HG03280 (cell line): ENCODE measurements at regions not wholly inside any gene's neighbourhood (a gene's known extent, or its start where the extent isn't known, plus 50 kb on each side); places are given as distances from the start of the nearest gene placed in this dataset.

Experiments used
- ATAC-seq: cut with Tn5 transposase; IDR thresholded peaks from one replicate; pipeline ENCODE4 v1.9.1; 2021; ENCODE audit warnings: mild to moderate bottlenecking, moderate library complexity; ENCODE audit not compliant: unreplicated experiment

GRCh38 chr1:216830424-216831210, 107.4 kb upstream of the ESRRG start:
- ATAC-seq, result no peak

DNA sequence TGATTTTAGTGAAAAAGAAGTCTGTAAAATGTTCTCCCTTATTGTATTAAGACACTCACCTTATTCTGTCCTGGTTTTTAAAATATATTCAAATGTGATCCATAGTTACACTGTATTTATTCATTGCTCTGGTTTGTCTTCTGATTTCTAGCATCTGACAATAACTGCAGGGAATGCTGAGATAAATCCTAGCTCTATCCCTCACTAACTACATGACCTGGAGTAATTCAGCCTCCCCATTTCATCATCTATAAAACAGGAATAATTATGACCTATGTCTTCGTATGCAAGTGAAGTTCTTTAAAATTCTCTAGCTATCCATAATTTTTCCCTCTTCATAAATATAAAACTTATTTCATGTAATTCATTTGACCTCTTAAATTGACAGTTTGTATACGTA, 104.0 kb upstream of the ESRRG start:
- ATAC-seq, result no peak

GRCh38 chr1:216826646-216827045, 103.4 kb upstream of the ESRRG start:
- no peak for ATAC-seq

DNA sequence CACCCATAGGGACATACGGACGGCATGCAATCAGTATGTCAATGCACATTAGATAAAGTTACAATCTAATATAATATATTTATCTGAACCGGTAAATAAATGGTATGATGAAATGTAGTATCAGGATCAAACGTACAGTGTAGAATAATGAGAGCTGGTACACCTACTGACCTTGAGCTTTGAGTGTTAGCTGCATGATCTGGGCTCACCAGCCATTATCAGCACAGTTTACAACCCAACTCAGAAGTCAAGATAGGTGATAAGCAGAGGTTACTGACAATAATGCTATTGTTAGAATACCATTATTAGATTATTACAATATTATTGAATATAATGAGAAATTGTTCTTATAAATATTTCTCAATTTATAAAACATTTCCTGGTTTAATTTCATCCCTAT, 103.0 kb upstream of the ESRRG start:
- no peak for ATAC-seq

DNA sequence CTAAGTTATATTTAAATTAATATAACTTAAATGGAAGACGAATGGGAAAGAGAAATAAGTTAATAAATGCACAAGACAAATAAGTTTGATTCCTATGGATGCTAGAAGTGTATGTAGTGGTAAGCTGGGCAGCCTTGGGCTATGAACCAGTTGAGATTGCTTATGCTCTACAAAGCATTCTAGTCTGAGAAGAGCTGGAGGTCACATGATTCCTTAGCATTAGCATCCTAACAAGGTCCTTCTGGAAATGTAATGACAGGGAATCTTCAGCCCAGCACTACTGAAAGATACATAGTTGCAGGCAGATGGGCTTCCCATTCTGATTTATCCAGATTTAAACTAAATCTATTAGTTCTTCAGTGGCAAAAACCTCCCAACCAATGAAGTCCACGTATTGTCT, 102.3 kb upstream of the ESRRG start:
- ATAC-seq, result no peak

- no peak for ATAC-seq
Observed at GRCh38 chr1:216824511-216824910, 101.3 kb upstream of the ESRRG start.

DNA sequence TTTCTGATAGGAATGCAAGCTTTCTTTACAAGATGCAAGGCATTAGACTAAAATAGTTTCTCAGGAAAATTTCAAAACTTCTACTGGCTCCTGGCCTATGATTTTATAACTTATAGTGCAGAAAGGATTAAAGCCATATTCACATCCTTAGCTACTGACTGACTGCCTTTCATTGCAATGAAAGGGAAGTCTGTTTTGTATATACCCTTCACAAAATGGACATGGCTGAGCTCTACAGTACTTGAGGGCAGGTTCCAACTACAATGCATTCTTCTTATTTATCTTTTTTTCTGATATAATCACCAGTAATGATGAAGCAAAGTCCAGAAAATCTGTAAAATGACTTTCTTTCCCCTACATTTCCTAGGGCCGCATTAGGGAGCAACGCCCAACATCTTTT, 100.5 kb upstream of the ESRRG start:
- ATAC-seq, result no peak

GRCh38 chr1:216822480-216822879, 99.3 kb upstream of the ESRRG start:
- ATAC-seq, result no peak

DNA sequence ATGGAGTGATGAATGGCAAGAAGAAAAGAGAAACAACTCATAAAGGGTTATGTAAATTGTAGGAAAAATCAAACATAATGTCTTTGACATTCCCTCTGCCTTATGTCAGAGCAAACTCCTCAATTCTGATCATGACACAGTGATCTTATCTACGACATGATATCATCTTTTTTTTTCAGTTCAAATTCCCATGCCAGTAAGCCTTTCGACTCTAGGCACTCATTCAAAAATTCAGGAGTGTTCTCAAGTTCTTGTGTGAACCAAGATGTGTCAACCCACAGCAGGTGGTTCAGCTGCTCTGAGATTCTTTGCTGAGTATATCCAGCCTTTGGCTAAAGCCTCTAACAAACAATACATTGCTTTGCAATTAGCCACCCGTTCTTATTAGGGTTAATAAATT, 97.1 kb upstream of the ESRRG start:
- ATAC-seq, result no peak

- ATAC-seq, result no peak
Observed at GRCh38 chr1:216818284-216818683, 95.1 kb upstream of the ESRRG start.

DNA sequence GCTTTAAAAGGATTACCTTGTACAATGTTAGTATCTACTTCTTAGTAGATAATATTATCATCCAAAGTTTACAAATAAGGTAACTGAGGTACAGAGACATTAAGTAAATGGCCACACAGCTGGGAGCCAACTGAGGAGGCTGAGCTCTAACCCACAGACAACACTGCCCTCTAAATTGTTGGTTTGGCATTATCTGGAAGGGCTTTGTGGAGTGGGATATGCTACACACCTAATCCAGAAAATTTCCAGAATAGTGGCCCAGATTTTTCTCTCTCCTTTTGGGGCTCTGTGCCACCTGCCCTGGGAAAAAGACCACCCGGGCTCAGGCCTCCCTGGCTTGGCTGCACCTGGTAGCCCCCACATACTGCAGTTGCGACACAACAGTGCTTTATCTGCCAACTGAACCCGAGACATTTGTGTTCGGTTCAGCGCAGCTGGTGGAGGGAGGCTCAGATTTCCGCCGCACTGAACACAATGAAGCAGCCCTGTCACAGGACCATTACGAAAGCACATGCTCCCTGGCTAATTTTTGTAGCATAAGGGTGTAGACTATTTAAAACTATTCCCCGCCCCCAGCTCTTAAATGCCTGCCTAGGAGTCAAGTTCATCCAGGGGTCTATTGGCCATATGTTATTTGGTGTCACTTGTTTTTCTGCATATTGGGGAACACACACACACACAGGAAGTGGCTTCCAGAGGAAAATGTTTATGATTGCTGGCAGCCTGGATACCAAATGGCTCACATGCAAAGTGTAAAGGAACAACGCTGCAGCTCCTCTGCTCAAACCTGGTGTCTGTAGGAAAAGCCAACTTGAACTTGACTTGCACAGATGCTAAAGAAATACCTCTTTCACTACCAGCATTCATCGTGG, 92.3 kb upstream of the ESRRG start:
- no peak for ATAC-seq

- no peak for ATAC-seq
Observed at GRCh38 chr1:216814576-216815259, 91.5 kb upstream of the ESRRG start.

- no peak for ATAC-seq
Observed at GRCh38 chr1:216812966-216813365, 89.7 kb upstream of the ESRRG start.

GRCh38 chr1:216809649-216810048, 86.4 kb upstream of the ESRRG start:
- ATAC-seq, result no peak

DNA sequence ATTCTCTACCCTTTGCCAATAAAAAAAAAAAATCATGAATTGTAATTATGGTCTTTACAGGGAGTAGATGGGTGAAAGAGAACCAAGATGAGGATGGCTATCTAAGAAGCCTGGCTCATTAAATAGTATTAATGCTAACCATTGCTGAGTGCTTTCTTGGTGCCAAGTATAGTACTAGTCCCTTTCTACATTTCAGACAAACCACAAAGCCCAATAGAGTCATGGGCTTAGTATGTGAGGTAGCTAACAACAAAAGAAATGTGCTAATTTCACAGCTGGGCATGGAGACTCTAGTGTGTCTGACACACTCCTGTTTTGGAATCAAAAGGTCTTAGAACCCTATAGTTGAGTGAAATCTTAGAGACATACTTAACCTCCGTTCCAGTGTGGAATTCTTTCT, 84.5 kb upstream of the ESRRG start:
- no peak for ATAC-seq

DNA sequence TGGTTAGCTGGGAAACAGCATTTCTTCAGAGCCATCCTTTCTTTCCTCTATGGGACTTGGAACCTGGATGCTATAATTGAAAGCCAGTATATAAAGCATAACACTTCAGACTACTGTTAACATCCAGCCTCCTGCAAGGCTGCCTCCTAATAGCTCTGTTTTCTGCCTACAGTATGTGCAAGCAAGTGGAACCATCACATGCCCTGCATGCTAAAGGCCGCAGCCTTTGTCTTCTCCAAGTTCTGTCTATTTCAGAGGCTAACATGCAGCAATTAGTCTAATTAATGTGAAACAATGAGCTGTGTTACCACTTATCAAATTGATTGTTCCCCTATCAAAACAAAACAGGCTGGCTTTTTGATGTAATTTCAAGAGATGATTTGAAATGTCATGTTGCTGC, 82.7 kb upstream of the ESRRG start:
- no peak for ATAC-seq

DNA sequence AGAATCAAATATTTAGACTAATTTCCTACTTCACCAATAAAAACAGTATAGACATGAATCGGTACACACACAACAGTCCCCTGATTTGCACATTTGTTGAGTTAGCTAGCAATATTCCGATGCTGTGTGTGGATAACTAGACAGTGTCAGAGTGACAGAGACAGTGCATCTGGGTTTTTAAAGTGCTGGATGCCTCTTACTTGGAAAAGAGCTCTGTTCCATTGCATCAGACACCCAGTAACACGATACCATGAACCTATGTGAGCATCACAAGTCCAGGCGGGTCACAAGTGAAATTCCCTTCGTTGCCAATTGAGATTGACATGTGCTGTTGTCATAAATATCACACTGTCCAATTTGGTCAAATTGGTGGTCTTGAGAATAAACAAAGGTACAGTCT, 82.0 kb upstream of the ESRRG start:
- no peak for ATAC-seq

- ATAC-seq, result no peak
Observed at GRCh38 chr1:216804111-216804510, 80.9 kb upstream of the ESRRG start.

- ATAC-seq, result no peak
Observed at GRCh38 chr1:216794586-216794985, 71.4 kb upstream of the ESRRG start.

- ATAC-seq, result no peak
Observed at GRCh38 chr1:216793973-216794372, 70.7 kb upstream of the ESRRG start.

DNA sequence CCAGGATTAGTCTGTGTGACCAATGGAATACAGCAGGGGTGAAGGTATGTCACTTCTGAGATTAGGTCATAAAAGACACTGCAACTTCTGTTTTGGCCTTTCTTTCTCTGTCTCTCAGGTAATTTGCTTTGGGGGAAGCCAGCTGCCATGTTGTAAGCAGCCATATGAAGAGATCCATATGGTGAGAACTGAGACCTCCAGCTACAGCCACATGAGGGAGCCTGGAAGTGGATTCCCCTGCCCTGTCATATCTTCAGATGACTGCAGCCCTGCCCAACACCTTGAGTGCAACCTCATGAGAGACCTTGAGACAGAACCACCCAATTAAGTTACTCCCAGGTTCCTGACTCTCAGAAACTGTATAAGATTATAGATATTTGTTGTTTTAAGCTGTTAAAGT, 70.1 kb upstream of the ESRRG start:
- ATAC-seq, result no peak

DNA sequence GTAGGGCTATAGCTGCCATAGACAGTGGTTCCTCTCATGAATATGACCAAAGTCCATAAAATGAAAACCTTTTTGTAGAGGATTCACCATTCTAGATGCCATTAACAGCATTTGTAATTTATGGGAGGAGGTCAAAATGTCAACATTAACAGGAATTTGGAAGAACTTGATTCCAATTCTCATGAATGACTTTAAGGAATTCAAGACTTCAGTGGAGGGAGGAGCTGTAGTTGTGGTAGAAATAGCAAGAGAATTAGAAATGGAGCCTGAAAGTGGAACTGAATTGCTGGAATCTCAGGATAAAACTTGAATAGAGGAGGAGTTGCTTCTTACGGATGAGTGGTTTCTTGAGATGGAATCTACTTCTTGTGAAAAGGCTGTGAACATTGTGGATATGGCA, 65.4 kb upstream of the ESRRG start:
- ATAC-seq, result no peak
